CD4-positive, alpha-beta T cell (primary cell): ENCODE measurements at regions not wholly inside any gene's neighbourhood (a gene's known extent, or its start where the extent isn't known, plus 50 kb on each side); places are given as distances from the start of the nearest gene placed in this dataset.

Experiments used
- ATAC-seq: fragments of 200-7000 bp; cut with Tn5 transposase; one replicate; pipeline ENCODE4 v1.10.0; 2022; ENCODE audit warnings: mild to moderate bottlenecking; ENCODE audit not compliant: poor library complexity
- CTCF ChIA-PET: fragments of 350-600 bp; sonication (Branson Sonifier 250); formaldehyde crosslinking; loops from one replicate; lab custom pipeline; 2021; ENCODE audit warnings: antibody characterized with exemption, inconsistent platforms; lab: Charles Lee
- POLR2A ChIA-PET: fragments of 350-600 bp; sonication (Branson Sonifier 250); formaldehyde crosslinking; loops from one replicate; lab custom pipeline; 2021; ENCODE audit warnings: antibody characterized with exemption, inconsistent platforms; lab: Charles Lee
- DNase-seq, 14 experiments: peaks; one replicate each; pipeline ENCODE4 v3.0.0-alpha.2; 2013 to 2020; ENCODE audit warnings: mixed read lengths in 2 of 14
- H3K27ac ChIP-seq, 2 donors: one replicate each; pipeline versions ENCODE4 v1.5.1 to v1.7.0; 2013; ENCODE audit warnings: low read length in 2 of 2, low read depth in 1 of 2, mild to moderate bottlenecking in 1 of 2
- H3K27me3 ChIP-seq, 2 experiments: 1 replicate in 1 of 2; 2 replicates in 1 of 2; pipeline versions ENCODE4 v1.6.1 to v1.7.0; 2013; ENCODE audit warnings: low read length in 2 of 2, control low read depth in 1 of 2, mild to moderate bottlenecking in 1 of 2, moderate library complexity in 1 of 2; ENCODE audit not compliant: insufficient read depth in 2 of 2, control insufficient read depth in 1 of 2
- H3K36me3 ChIP-seq: one replicate; pipeline ENCODE4 v1.6.1; 2013; ENCODE audit warnings: low read length, control low read depth; ENCODE audit not compliant: insufficient read depth
- H3K4me1 ChIP-seq: one replicate; pipeline ENCODE4 v1.6.1; 2013; ENCODE audit warnings: low read length, control low read depth; ENCODE audit not compliant: insufficient read depth
- H3K4me3 ChIP-seq: one replicate; pipeline ENCODE4 v1.5.1; 2013; ENCODE audit warnings: mild to moderate bottlenecking, low read length, moderate library complexity
- H3K9me3 ChIP-seq, 2 experiments: 1 replicate in 1 of 2; 2 replicates in 1 of 2; pipeline versions ENCODE4 v1.6.1 to v1.7.0; 2013; ENCODE audit warnings: low read length in 2 of 2, mild to moderate bottlenecking in 2 of 2, control low read depth in 1 of 2, moderate library complexity in 1 of 2; ENCODE audit not compliant: control insufficient read depth in 1 of 2, insufficient read depth in 1 of 2
- H3K27ac Mint-ChIP-seq: one replicate; pipeline ENCODE4 v1.8.0; 2020; ENCODE audit warnings: mixed read lengths
- H3K27me3 Mint-ChIP-seq: one replicate; pipeline ENCODE4 v1.8.0; 2021; ENCODE audit warnings: mixed read lengths
- H3K36me3 Mint-ChIP-seq: one replicate; pipeline ENCODE4 v1.8.0; 2021; ENCODE audit warnings: low read depth, mixed read lengths
- H3K4me1 Mint-ChIP-seq: one replicate; pipeline ENCODE4 v1.8.0; 2021; ENCODE audit warnings: low read depth, mixed read lengths
- H3K4me3 Mint-ChIP-seq: one replicate; pipeline ENCODE4 v1.8.0; 2020; ENCODE audit warnings: mild to moderate bottlenecking, mixed read lengths
- H3K9me3 Mint-ChIP-seq: one replicate; pipeline ENCODE4 v1.8.0; 2020; ENCODE audit warnings: mixed read lengths
- CTCF ChIP-seq: fragments of 200-600 bp; IDR thresholded peaks from one replicate; pipeline ENCODE4 v1.8.0; 2022; ENCODE audit warnings: antibody characterized with exemption, mild to moderate bottlenecking
- intact Hi-C, 2 experiments: fragments of 100-400 bp; cut with DNase I in 1 of 2; cut with micrococcal nuclease in 1 of 2; formaldehyde crosslinking; loops; one replicate each; pipeline versions ENCODE4 v1.15.1 to v1.9.0; 2023 to 2025; cut with DNase I, micrococcal nuclease

- ATAC-seq = no peak
- CTCF ChIA-PET = no interaction called here
Observed at GRCh38 chr6:80445751-80446150, 339.3 kb downstream of the BCKDHB start.

GRCh38 chr6:80442366-80442765 lies 335.9 kb downstream of the BCKDHB start:
- no peaks in the 10 kb centered on the region for H3K36me3 Mint-ChIP-seq
- no peak overlapping the region for H3K27ac Mint-ChIP-seq
- ChIA-PET POLR2A (no interaction called here), CTCF (no interaction called here)
- Histone ChIP-seq H3K36me3 (no peaks in the 10 kb centered on the region), H3K27ac (no peak overlapping the region), H3K4me3 (no peak overlapping the region), H3K9me3 (no peaks in the 10 kb centered on the region), H3K4me1 (no peaks in the 10 kb centered on the region), H3K27me3 (no peaks in the 10 kb centered on the region)
- peaks cover 3% of the 10 kb centered on the region for H3K9me3 Mint-ChIP-seq
- no peak for TF ChIP-seq CTCF
- no peaks in the 10 kb centered on the region for H3K27me3 Mint-ChIP-seq
- DNase-seq (no peak), ATAC-seq (no peak)
- no peak overlapping the region for H3K4me3 Mint-ChIP-seq
- intact Hi-C loops = no loop called here
- no peaks in the 10 kb centered on the region for H3K4me1 Mint-ChIP-seq

More at GRCh38 chr6:80445751-80446150, 339.3 kb downstream of the BCKDHB start:
- H3K4me1 ChIP-seq = no peaks in the 10 kb centered on the region
- H3K27ac ChIP-seq = no peak overlapping the region
- no peak overlapping the region for H3K4me3 ChIP-seq
- H3K27me3 ChIP-seq = no peaks in the 10 kb centered on the region
- TF ChIP-seq CTCF = no peak
- no peaks in the 10 kb centered on the region for H3K36me3 Mint-ChIP-seq
- POLR2A ChIA-PET = no interaction called here
- intact Hi-C loops = no loop called here
- no peaks in the 10 kb centered on the region for H3K4me1 Mint-ChIP-seq
- DNase-seq = no peak
- peaks cover 3% of the 10 kb centered on the region for H3K9me3 Mint-ChIP-seq
- no peaks in the 10 kb centered on the region for H3K9me3 ChIP-seq
- no peaks in the 10 kb centered on the region for H3K27me3 Mint-ChIP-seq
- no peaks in the 10 kb centered on the region for H3K36me3 ChIP-seq
- H3K4me3 Mint-ChIP-seq = no peak overlapping the region
- H3K27ac Mint-ChIP-seq = no peak overlapping the region

GRCh38 chr6:80441131-80441530 lies 334.7 kb downstream of the BCKDHB start:
- Mint-ChIP-seq H3K4me1 (no peaks in the 10 kb centered on the region), H3K27me3 (no peaks in the 10 kb centered on the region), H3K4me3 (no peak overlapping the region), H3K27ac (no peak overlapping the region), H3K9me3 (no peaks in the 10 kb centered on the region), H3K36me3 (no peaks in the 10 kb centered on the region)
- CTCF ChIA-PET = no interaction called here
- TF ChIP-seq CTCF = no peak
- intact Hi-C loops = no loop called here
- no peak for DNase-seq
- Histone ChIP-seq H3K36me3 (no peaks in the 10 kb centered on the region), H3K27me3 (no peaks in the 10 kb centered on the region), H3K4me3 (no peak overlapping the region), H3K27ac (no peak overlapping the region), H3K4me1 (no peaks in the 10 kb centered on the region), H3K9me3 (peaks cover 0 to 1% of the 10 kb centered on the region in 2 experiments)
- ATAC-seq = no peak
- POLR2A ChIA-PET = no interaction called here
